HS-27A (cell line): ENCODE measurements at regions not wholly inside any gene's neighbourhood (a gene's known extent, or its start where the extent isn't known, plus 50 kb on each side); places are given as distances from the start of the nearest gene placed in this dataset.

Experiments used
- DNase-seq: peaks from one replicate; pipeline ENCODE4 v3.0.0-alpha.2; 2012; ENCODE audit warnings: low read depth, missing footprints

GRCh38 chr12:124686370-124687173 lies 119.2 kb upstream of the NCOR2 start:
- DNase-seq = no peak

GRCh38 chr12:124685689-124686369 lies 118.4 kb upstream of the NCOR2 start:
- no peak for DNase-seq

GRCh38 chr12:124684971-124685688 lies 117.7 kb upstream of the NCOR2 start:
- DNase-seq = no peak

- no peak for DNase-seq
Measured at GRCh38 chr12:124684496-124684895, 117.1 kb upstream of the NCOR2 start.

- DNase-seq = no peak
Measured at GRCh38 chr12:124683152-124684124, 116.0 kb upstream of the NCOR2 start.

GRCh38 chr12:124682425-124683151 lies 115.2 kb upstream of the NCOR2 start:
- no peak for DNase-seq

GRCh38 chr12:124681779-124682391 lies 114.5 kb upstream of the NCOR2 start:
- DNase-seq = peak; percentile 52

GRCh38 chr12:124680863-124681778 lies 113.7 kb upstream of the NCOR2 start:
- DNase-seq = peak; percentile 90

- no peak for DNase-seq
Measured at GRCh38 chr12:124679533-124680371, 112.3 kb upstream of the NCOR2 start.

GRCh38 chr12:124679047-124679446 lies 111.6 kb upstream of the NCOR2 start:
- no peak for DNase-seq

GRCh38 chr12:124678421-124678893 lies 111.0 kb upstream of the NCOR2 start:
- DNase-seq = no peak

- DNase-seq = no peak
Measured at GRCh38 chr12:124677552-124678356, 110.3 kb upstream of the NCOR2 start.

GRCh38 chr12:124676714-124677462 lies 109.5 kb upstream of the NCOR2 start:
- no peak for DNase-seq

GRCh38 chr12:124675881-124676713 lies 108.7 kb upstream of the NCOR2 start:
- DNase-seq = no peak

GRCh38 chr12:124674937-124675336 lies 107.5 kb upstream of the NCOR2 start:
- DNase-seq = no peak
